GM12878 (cell line): ENCODE measurements at regions not wholly inside any gene's neighbourhood (a gene's known extent, or its start where the extent isn't known, plus 50 kb on each side); places are given as distances from the start of the nearest gene placed in this dataset.
A peak's percentile ranks its signal among the peaks of the same experiment; 100 is the strongest.

Experiments used
- ATF2 ChIP-seq: IDR thresholded peaks from 2 replicates; pipeline ENCODE4 v1.6.1; 2012; ENCODE audit warnings: low read length, inconsistent platforms
- FOXM1 ChIP-seq: IDR thresholded peaks from 2 replicates; pipeline ENCODE4 v1.6.1; 2012; ENCODE audit warnings: low read depth, mild to moderate bottlenecking, inconsistent platforms, low read length, moderate library complexity
- IRF3 ChIP-seq: fragments of 450-650 bp; IDR thresholded peaks from 2 replicates; pipeline ENCODE4 v1.6.1; 2014; ENCODE audit warnings: mild to moderate bottlenecking
- NFIC ChIP-seq: IDR thresholded peaks from 2 replicates; pipeline ENCODE4 v1.6.1; 2012; ENCODE audit warnings: low read depth, mild to moderate bottlenecking, inconsistent platforms, low read length, moderate library complexity
- PKNOX1 ChIP-seq: fragments of 450-650 bp; IDR thresholded peaks from 2 replicates; pipeline ENCODE4 v1.6.1; 2016; ENCODE audit warnings: mild to moderate bottlenecking
- RBBP5 ChIP-seq: fragments of 200-600 bp; sonication (generic); conservative IDR thresholded peaks from 2 replicates; pipeline ENCODE4 v1.6.1; 2016
- SKIL ChIP-seq: fragments of 450-650 bp; IDR thresholded peaks from 2 replicates; pipeline ENCODE4 v1.6.1; 2017; ENCODE audit warnings: mild to moderate bottlenecking, low read depth, inconsistent platforms; ENCODE audit not compliant: poor library complexity, severe bottlenecking

- TF ChIP-seq SKIL (peak; percentile 8), FOXM1 (0 out of 2 replicates have a peak, but pooled peaks have one; percentile 16), ATF2 (peak; percentile 60; the same call in 1 of the 2 replicates), NFIC (peak; percentile 51), PKNOX1 (0 out of 2 replicates have a peak, but pooled peaks have one; percentile 26), IRF3 (no peak), RBBP5 (no peak)
Observed at GRCh38 chr1:8182034-8182761, 135.7 kb upstream of the SLC45A1 start (continued).
